HG02981 (cell line): ENCODE measurements at regions not wholly inside any gene's neighbourhood (a gene's known extent, or its start where the extent isn't known, plus 50 kb on each side); places are given as distances from the start of the nearest gene placed in this dataset.
"Not testable (repeated sequence)": the region's sequence is repeated elsewhere in the genome, so short reads cannot be mapped to it uniquely, and the experiment has no call there.

Source experiments
- ATAC-seq: cut with Tn5 transposase; IDR thresholded peaks from one replicate; pipeline ENCODE4 v1.9.1; 2021; ENCODE audit warnings: mild to moderate bottlenecking, moderate library complexity; ENCODE audit not compliant: unreplicated experiment

- no peak for ATAC-seq
These were observed 80.0 kb upstream of the CHST15 start for GRCh38 chr10:124173298-124173900.

- no peak for ATAC-seq
These were observed 79.0 kb upstream of the CHST15 start for GRCh38 chr10:124172181-124172916.

DNA sequence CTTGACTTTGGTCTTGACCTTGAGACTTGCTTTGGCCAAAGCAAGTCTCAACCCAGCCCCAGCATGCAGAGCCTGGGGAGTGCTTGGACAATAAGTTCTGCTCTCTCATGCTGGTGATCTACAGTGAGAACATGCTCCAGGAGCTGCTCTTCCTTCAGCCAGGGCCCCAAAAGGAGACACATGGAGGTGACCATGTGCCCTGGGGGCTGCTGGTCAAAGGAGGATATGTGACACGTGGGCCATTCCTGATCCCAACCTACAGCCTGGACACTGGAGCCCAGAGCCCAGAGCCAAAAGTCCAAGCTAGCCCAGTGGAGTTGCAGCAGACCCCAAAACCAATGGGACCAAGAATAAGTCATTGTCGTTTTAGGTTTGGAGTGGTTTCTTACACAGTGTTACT lies 78.2 kb upstream of the CHST15 start:
- ATAC-seq, result no peak

DNA sequence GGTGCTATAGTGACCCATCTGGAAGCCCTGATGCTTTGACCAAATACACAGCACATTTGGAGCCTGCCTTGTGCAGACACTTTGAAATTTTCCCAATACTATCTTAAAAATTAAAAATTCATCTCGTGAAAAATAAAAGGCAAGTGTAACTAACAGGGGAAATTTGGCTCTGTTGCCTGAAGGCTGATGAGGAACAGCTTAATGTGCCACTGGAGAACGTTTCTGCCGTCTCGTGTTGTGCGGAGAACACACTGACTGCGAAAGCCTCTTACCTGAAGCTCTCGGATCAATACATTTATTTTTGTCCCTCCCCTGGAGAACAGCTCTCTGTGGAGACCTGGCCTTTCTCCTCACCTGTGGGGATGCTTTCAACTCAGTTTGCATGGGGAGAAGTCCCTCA lies 77.2 kb upstream of the CHST15 start:
- ATAC-seq, result no peak

DNA sequence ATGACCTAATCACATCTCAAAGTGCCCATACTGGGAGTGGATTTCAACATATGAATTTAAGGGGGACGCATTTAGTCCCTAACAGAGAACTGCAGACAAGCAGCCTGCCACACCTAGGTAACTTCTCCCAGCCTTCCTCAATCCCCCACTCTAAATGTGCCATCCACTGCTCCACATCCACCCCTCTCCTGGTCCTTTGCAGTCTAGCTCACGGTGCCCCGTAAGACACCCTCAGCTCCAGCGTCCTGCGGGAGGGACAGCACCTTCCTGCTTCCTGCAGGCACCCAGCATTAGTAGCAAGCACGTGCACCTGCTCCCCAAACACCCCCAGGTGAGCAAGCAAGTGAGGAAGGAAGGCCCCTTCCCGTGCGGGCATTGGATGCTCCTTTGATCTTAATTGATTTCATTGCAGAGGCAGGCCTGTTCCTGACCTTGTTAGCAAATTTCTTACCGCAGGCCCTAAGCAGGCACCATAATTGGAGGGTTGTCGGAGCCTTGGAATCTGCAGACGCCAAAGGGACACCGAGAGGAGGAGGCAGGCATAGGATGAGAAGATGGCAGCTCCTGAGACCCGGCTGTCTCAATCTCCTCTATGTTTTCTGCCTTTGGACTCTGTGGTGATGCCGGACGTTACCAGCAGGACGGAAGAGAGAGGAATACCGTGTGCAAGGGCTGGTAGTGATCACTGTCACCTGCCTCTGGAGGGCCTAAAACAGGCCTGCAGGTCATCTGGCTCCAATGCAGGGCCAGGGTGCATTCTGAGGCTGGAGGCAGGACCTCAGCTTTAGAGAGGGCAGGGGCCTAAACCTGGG lies 75.8 kb upstream of the CHST15 start:
- no peak for ATAC-seq

DNA sequence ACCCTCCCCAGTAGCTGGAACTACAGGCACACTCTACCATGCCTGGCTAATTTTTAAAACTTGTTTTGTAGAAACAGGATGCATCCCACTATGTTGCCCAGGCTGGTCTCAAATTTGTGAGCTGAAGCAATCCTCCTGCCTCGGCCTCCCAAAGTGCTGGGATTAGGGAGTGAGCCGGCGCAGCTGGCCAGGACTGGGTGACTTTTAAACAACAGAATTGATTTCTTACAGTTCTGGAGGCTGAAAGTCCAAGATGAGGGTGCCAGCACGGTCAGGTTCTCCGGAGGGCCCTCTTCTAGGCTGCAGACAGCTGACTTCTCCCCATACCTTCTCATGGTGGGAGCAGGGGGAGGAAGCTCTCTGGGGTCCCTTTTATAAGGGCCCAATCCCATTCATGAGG lies 75.2 kb upstream of the CHST15 start:
- ATAC-seq, result no peak

DNA sequence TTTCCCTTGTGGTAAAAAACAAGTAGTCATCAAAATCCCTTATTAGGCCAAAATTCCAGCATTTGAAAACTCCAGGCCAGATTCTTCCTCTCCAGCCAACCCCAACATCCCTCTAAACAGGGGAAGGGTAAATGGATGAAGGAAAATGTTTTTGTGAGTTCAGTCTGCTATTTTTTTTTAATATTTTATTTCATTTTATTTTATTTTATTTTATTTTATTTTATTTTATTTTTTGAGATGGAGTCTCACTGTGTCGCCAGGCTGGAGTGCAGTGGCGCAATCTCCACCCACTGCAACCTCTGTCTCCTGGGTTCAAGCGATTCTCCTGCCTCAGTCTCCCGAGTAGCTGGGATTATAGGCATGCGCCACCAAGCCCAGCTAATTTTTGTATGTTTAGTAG lies 74.5 kb upstream of the CHST15 start:
- not testable (repeated sequence) for ATAC-seq

DNA sequence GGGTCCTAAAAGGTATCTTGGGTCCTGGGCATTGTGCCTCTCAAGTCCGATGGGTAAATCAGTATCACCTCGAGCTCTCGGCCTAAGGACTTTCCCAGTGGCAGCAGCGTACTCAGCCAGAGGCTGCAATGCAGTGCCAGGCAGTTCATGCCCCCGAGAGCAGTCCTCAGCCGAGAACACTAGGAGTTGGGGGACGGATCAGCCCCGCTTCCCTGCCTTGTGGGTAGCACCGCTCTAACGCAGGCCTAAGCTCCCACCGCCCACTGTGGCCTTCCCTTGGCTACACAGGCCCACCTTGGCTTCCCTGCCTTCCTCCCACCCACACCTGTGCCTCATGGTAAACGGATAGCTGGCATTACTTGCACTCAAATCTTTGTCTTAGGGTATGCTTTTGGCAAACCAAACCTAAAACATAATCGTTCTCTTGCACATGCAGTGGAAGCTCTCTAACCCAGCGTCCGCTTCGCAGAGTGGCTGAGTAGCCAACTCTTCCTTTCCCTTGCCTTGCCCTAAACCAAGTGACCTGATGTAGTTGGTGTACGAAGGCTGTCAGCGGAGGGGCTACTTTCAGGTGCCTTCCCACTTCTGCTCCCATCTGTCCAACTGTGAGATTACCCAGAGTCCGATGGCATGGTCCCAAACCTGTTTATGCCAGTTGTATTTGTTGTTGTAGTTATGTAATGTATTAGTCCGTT lies 73.2 kb upstream of the CHST15 start:
- no peak for ATAC-seq

DNA sequence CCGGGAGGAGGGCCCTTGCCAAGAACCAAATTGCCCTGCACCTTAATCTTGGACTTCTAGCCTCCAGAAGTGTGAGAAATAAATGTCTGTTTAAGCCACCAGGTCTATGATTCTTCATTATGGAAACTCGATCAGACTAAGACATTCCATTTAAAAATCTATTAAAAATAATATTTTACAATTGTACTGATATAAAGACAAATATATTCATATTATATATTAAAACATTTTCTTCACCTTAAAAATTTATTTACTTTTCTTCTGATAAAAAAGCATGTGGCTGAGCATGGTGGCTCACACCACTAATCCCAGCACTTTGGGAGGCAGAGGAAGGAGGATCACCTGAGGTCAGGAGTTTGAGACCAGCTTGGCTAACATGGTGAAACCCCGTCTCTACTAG lies 72.4 kb upstream of the CHST15 start:
- ATAC-seq, result no peak

- ATAC-seq, result no peak
These were observed 71.9 kb upstream of the CHST15 start for GRCh38 chr10:124165311-124165710.

- no peak for ATAC-seq
These were observed 70.9 kb upstream of the CHST15 start for GRCh38 chr10:124164264-124164663.

DNA sequence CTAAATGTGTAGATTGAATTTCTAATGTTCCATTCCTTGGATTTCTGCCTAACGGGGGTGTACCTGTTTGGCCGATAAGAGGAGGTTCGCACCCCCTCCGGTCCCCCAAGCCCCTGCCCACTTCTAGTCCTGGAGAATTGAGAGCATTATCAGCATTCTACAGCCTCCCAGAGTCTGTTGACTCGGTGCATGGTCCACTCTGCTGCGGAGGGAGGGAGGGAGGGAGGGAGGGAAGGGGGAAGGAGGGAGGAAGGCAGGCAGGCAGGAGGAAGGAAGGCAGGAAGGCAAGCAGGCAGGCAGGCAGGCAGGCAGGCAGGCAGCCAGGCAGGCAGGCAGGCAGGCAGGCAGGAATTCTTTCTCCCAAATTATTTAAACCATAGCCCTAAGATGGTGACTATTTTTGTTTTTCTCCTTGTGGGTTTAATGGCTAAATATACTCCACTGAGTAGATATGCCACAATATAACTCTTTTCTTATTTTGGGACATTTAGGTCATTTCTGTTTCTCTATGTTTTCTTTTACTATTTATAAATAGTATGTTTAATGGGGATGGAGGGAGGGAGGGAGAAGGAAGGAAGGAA lies 69.5 kb upstream of the CHST15 start:
- ATAC-seq, result no peak

DNA sequence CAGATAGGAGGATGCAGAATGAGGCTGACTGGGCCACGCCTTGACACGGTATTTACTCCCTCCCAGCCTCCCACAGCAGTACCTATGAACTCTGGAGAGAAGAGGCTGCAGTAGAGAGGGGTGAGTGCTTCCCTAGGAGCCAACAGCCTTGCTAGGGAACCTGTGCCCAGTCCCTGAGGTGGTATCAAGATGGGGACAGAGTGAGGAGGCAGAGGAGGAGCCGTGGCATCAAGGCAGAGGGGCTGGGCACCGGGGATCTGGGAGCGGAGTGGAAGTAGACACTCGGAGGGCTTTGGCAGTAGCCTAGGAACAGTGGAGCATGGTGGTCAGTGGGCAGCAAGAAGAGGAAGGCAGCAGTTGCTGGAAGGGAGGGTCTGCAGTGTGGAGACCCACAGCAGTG lies 68.7 kb upstream of the CHST15 start:
- no peak for ATAC-seq

DNA sequence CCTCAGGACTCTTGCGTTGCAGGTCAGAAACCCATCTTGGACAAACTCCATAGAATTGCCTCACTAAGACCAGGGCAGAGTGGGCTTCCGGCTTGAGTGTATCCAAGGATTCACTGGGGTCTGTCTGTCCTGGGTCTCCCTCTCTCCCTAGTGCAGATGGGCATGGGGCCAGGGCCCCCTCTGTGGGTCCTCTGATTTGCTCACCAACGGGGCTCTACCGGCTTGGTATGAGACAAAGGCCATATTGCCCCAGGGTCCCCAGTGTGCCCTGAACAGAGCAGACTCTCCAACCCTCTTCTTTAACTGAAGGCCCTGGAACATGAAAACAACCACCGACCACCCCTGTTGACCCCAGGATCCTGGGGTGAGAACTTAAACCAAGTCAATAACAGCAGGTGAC lies 68.2 kb upstream of the CHST15 start:
- ATAC-seq, result no peak

GRCh38 chr10:124160943-124161582 lies 67.7 kb upstream of the CHST15 start:
- no peak for ATAC-seq

DNA sequence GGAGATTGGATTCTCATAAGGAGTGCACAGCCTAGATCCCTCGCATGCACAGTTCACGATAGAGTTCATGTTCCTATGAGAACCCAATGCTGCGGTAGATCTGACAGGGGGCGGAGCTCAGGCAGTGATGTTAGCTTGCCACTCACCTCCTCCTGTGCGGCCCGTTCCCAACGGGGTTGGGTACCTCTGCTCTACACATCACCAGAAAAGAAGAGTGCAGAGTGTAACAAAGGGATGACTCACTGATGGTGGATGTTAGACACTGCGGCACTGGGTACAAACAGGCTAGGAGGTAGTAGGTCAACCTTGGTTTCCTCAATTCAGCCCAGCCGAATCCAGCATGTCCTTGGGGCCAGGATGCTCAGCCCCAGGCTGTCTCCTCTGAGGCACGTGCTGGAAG lies 66.8 kb upstream of the CHST15 start:
- no peak for ATAC-seq

- ATAC-seq, result no peak
These were observed 65.8 kb upstream of the CHST15 start for GRCh38 chr10:124159153-124159552.

DNA sequence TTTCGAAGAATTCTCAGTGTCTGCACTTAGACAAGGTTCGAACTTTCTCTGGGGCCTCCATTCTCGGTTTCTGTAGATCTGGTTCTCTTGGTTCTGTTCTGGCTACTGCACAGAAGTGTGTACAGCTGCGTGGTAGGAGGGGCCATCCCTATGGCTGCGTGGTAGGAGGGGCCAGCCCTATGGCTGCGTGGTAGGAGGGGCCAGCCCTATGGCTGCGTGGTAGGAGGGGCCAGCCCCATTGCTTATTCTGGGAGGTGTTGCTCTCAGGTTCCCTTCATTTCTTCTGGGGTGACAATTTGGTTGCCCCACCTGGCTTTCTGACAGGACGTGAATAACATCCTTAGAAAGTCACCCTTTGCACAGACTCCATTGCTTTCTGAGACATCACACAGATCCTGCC lies 65.2 kb upstream of the CHST15 start:
- ATAC-seq, result no peak

GRCh38 chr10:124157271-124157681 lies 63.9 kb upstream of the CHST15 start:
- no peak for ATAC-seq

DNA sequence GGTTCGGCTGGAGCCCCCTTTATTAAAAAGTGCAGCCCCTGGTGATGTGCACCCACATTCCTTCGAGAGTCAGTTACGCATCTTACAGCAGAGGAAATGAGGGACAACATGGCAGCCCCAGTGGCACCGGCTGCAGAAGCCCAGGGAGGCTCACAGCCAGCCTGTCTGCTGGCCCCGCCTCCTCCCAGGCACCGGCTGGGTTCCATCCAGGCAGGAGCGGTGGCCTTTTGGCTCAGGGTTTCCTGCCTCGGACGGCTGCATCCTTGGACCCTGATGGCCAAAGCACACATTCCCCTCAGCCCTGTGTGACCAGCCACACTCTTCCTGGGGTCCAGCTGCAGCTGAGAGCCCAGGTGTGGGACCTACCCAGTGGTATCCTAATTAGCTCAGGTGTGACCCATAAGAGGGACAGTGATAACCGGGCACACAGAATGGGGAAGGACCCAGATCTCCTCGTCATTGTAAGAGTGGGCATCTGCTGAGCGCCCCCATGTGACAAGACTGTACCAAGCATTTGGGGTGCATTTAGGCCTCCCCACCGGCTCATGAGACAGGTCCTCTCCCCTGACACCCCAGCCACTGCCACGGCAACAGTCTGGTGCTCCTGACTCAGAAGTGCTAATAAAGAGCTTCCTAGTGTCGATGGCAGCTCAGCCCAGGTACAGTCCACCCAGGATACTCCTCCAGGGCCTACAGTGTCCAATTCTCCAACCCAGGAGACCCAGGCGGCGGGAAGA lies 63.3 kb upstream of the CHST15 start:
- no peak for ATAC-seq
